H9 (cell line): ENCODE measurements at regions not wholly inside any gene's neighbourhood (a gene's known extent, or its start where the extent isn't known, plus 50 kb on each side); places are given as distances from the start of the nearest gene placed in this dataset.

Source experiments
- DNase-seq: peaks from one replicate; pipeline ENCODE4 v3.0.0-alpha.2; 2017
- H2AFZ ChIP-seq: one replicate; pipeline ENCODE4 v1.6.1; 2013; ENCODE audit warnings: mild to moderate bottlenecking, low read length, control low read depth, moderate library complexity
- H2AK5ac ChIP-seq: 2 replicates; pipeline ENCODE4 v1.6.1; 2013; ENCODE audit warnings: low read length, control low read depth, mixed read lengths; ENCODE audit not compliant: insufficient read length
- H2BK120ac ChIP-seq: one replicate; pipeline ENCODE4 v1.6.1; 2013; ENCODE audit warnings: low read depth, mild to moderate bottlenecking, low read length, control low read depth, inconsistent platforms; ENCODE audit not compliant: poor library complexity, severe bottlenecking
- H2BK12ac ChIP-seq: 2 replicates; pipeline ENCODE4 v1.6.1; 2013; ENCODE audit warnings: low read length, control low read depth, mixed read lengths, low read depth; ENCODE audit not compliant: insufficient read length
- H2BK15ac ChIP-seq: 2 replicates; pipeline ENCODE4 v1.6.1; 2013; ENCODE audit warnings: low read depth, low read length, control low read depth
- H2BK20ac ChIP-seq: one replicate; pipeline ENCODE4 v1.6.1; 2013; ENCODE audit warnings: low read depth, mild to moderate bottlenecking, low read length, control low read depth, inconsistent platforms; ENCODE audit not compliant: poor library complexity, severe bottlenecking
- H2BK5ac ChIP-seq: 2 replicates; pipeline ENCODE4 v1.6.1; 2013; ENCODE audit warnings: low read length, control low read depth, mixed read lengths; ENCODE audit not compliant: insufficient read length
- H3K14ac ChIP-seq: 2 replicates; pipeline ENCODE4 v1.6.1; 2013; ENCODE audit warnings: low read length, control low read depth; ENCODE audit not compliant: insufficient read depth
- H3K18ac ChIP-seq: 2 replicates; pipeline ENCODE4 v1.6.1; 2013; ENCODE audit warnings: low read depth, mild to moderate bottlenecking, mixed read lengths, low read length, control low read depth; ENCODE audit not compliant: insufficient read length
- H3K23ac ChIP-seq: 2 replicates; pipeline ENCODE4 v1.6.1; 2013; ENCODE audit warnings: low read length, control low read depth, mixed read lengths, low read depth; ENCODE audit not compliant: insufficient read length
- H3K23me2 ChIP-seq: 2 replicates; pipeline ENCODE4 v1.6.1; 2013; ENCODE audit warnings: low read depth, mild to moderate bottlenecking, mixed read lengths, low read length, control low read depth; ENCODE audit not compliant: insufficient read length, poor library complexity, severe bottlenecking
- H3K27ac ChIP-seq: 2 replicates; pipeline ENCODE4 v1.5.1; 2013; ENCODE audit warnings: low read length, control low read depth, mixed read lengths, low read depth; ENCODE audit not compliant: insufficient read length
- H3K27me3 ChIP-seq: 2 replicates; pipeline ENCODE4 v1.6.1; 2013; ENCODE audit warnings: low read length, control low read depth, inconsistent platforms; ENCODE audit not compliant: insufficient read depth
- H3K4ac ChIP-seq: 2 replicates; pipeline ENCODE4 v1.6.1; 2013; ENCODE audit warnings: low read depth, mild to moderate bottlenecking, control low read depth, inconsistent platforms, low read length, moderate library complexity
- H3K4me1 ChIP-seq: 2 replicates; pipeline ENCODE4 v1.6.1; 2013; ENCODE audit warnings: low read length, control low read depth, inconsistent platforms; ENCODE audit not compliant: insufficient read depth
- H3K4me2 ChIP-seq: 2 replicates; pipeline ENCODE4 v1.6.1; 2013; ENCODE audit warnings: low read length, control low read depth, mixed read lengths; ENCODE audit not compliant: insufficient read length, insufficient read depth
- H3K56ac ChIP-seq: 2 replicates; pipeline ENCODE4 v1.6.1; 2013; ENCODE audit warnings: low read depth, mild to moderate bottlenecking, mixed read lengths, low read length, control low read depth; ENCODE audit not compliant: insufficient read length
- H3K79me1 ChIP-seq: 2 replicates; pipeline ENCODE4 v1.6.1; 2013; ENCODE audit warnings: low read depth, mild to moderate bottlenecking, moderate library complexity, low read length, control low read depth, inconsistent platforms; ENCODE audit not compliant: insufficient read depth, poor library complexity, severe bottlenecking
- H3K79me2 ChIP-seq: 2 replicates; pipeline ENCODE4 v1.6.1; 2013; ENCODE audit warnings: low read length, control low read depth, inconsistent platforms; ENCODE audit not compliant: insufficient read depth
- H3K9ac ChIP-seq: 2 replicates; pipeline ENCODE4 v1.6.1; 2013; ENCODE audit warnings: low read length, control low read depth, mixed read lengths; ENCODE audit not compliant: insufficient read length; ENCODE audit errors: extremely low read depth
- H3K9me3 ChIP-seq: one replicate; pipeline ENCODE4 v1.6.1; 2013; ENCODE audit warnings: low read depth, low read length, inconsistent platforms; ENCODE audit not compliant: control insufficient read depth
- H3T11ph ChIP-seq: one replicate; pipeline ENCODE4 v1.6.1; 2013; ENCODE audit warnings: mild to moderate bottlenecking, low read length, control low read depth, inconsistent platforms
- H4K20me1 ChIP-seq: one replicate; pipeline ENCODE4 v1.6.1; 2013; ENCODE audit not compliant: control insufficient read depth, insufficient read length, insufficient read depth
- H4K5ac ChIP-seq: 2 replicates; pipeline ENCODE4 v1.6.1; 2013; ENCODE audit warnings: low read depth, mild to moderate bottlenecking, mixed read lengths, low read length, control low read depth; ENCODE audit not compliant: insufficient read length
- H4K8ac ChIP-seq: replicated peaks from 2 replicates; pipeline ENCODE4 v1.6.1; 2013; ENCODE audit warnings: low read length, control low read depth, mixed read lengths, low read depth; ENCODE audit not compliant: insufficient read length
- H4K91ac ChIP-seq: 2 replicates; pipeline ENCODE4 v1.6.1; 2013; ENCODE audit warnings: low read depth, mild to moderate bottlenecking, moderate library complexity, mixed read lengths, low read length, control low read depth; ENCODE audit not compliant: insufficient read length
- H3K27ac Mint-ChIP-seq, 3 experiments: 2 replicates in 2 of 3; 3 replicates in 1 of 3; pipeline ENCODE4 v1.8.0; 2020 to 2021; ENCODE audit warnings: mixed read lengths in 3 of 3, mild to moderate bottlenecking in 1 of 3, moderate library complexity in 1 of 3
- H3K27me3 Mint-ChIP-seq: 2 replicates; pipeline ENCODE4 v1.8.0; 2021; ENCODE audit warnings: low read depth, mild to moderate bottlenecking, moderate library complexity, mixed read lengths
- H3K36me3 Mint-ChIP-seq, 3 experiments: 2 replicates in 2 of 3; 3 replicates in 1 of 3; pipeline ENCODE4 v1.8.0; 2020 to 2021; ENCODE audit warnings: low read depth in 3 of 3, mixed read lengths in 3 of 3; ENCODE audit not compliant: insufficient read depth in 1 of 3
- H3K4me1 Mint-ChIP-seq, 2 experiments: 2 replicates each; pipeline ENCODE4 v1.8.0; 2020; ENCODE audit warnings: mixed read lengths in 2 of 2
- H3K4me3 Mint-ChIP-seq, 2 experiments: 2 replicates in 1 of 2; 3 replicates in 1 of 2; pipeline ENCODE4 v1.8.0; 2020 to 2021; ENCODE audit warnings: mild to moderate bottlenecking in 2 of 2, mixed read lengths in 2 of 2, moderate library complexity in 1 of 2
- H3K9me3 Mint-ChIP-seq, 2 experiments: 2 replicates in 1 of 2; 3 replicates in 1 of 2; pipeline ENCODE4 v1.8.0; 2020; ENCODE audit warnings: mild to moderate bottlenecking in 2 of 2, mixed read lengths in 2 of 2, moderate library complexity in 1 of 2
- WGBS: extraction: QIAGEN DNeasy Blood & Tissue Kit; methylation state at CpG from one replicate; pipeline ENCODE4 v1.1.7; 2013; ENCODE audit warnings: missing lambda C conversion rate, low lambda C conversion rate, mixed read lengths; ENCODE audit not compliant: insufficient read length; ENCODE audit errors: extremely low coverage; 5-methylcytosine and 5-hydroxymethylcytosine counted together
- TF ChIP-seq, protein P1 (sequence below): fragments of 200-600 bp; sonication (generic); conservative IDR thresholded peaks from 3 replicates; pipeline ENCODE4 v1.8.0; 2021; ENCODE audit warnings: antibody characterized with exemption, mild to moderate bottlenecking

DNA sequence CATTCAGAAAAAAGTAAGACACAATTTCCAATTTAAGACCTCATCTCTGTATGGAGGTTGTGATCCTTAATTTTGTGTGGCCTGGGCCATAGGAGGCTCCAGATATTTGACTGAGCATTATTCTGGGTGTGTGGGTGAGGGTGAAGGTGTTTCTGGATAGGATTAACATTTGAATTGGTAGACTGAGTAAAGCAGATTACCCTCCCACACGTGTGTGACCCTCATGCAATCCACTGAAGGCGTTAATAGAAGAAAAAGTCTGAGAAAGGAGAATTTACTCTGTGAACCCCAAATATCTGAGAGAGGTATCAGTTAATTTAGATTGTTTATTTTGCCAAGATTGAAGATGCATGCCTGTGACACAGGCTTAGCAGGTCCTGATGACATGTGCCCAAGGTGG is 328.0 kb upstream of the POT1 start:
- peaks cover 0 to 23% (median 0%) of the 10 kb centered on the region in 3 experiments; a peak in 2 of 7 replicates for H3K36me3 Mint-ChIP-seq
- H3K79me1 ChIP-seq: no peaks in the 10 kb centered on the region
- no peaks in the 10 kb centered on the region for H3K27me3 ChIP-seq
- H2AFZ ChIP-seq: no peak overlapping the region
- peak overlapping the region; percentile 0 to 23; a peak in 2 of 5 replicates for H3K4me3 Mint-ChIP-seq
- no peaks in the 10 kb centered on the region; the same call in 1 of the 2 replicates for H3K79me2 ChIP-seq
- DNase-seq: no peak
- H2BK20ac ChIP-seq: no peak overlapping the region
- TF ChIP-seq, protein P1, sequence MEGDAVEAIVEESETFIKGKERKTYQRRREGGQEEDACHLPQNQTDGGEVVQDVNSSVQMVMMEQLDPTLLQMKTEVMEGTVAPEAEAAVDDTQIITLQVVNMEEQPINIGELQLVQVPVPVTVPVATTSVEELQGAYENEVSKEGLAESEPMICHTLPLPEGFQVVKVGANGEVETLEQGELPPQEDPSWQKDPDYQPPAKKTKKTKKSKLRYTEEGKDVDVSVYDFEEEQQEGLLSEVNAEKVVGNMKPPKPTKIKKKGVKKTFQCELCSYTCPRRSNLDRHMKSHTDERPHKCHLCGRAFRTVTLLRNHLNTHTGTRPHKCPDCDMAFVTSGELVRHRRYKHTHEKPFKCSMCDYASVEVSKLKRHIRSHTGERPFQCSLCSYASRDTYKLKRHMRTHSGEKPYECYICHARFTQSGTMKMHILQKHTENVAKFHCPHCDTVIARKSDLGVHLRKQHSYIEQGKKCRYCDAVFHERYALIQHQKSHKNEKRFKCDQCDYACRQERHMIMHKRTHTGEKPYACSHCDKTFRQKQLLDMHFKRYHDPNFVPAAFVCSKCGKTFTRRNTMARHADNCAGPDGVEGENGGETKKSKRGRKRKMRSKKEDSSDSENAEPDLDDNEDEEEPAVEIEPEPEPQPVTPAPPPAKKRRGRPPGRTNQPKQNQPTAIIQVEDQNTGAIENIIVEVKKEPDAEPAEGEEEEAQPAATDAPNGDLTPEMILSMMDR: no peak
- no peak overlapping the region for H3K9ac ChIP-seq
- no peak overlapping the region for H3T11ph ChIP-seq
- H2BK15ac ChIP-seq: no peak overlapping the region
- no peak overlapping the region for H4K8ac ChIP-seq
- H3K23ac ChIP-seq: no peak overlapping the region
- H3K4me1 Mint-ChIP-seq: peaks cover 38 to 76% of the 10 kb centered on the region in 2 experiments
- no peaks in the 10 kb centered on the region for H3K27me3 Mint-ChIP-seq
- H4K5ac ChIP-seq: no peak overlapping the region
- H3K4me2 ChIP-seq: peak overlapping the region; percentile 10
- no peak overlapping the region for H3K4ac ChIP-seq
- no peak overlapping the region for H3K56ac ChIP-seq
- H2AK5ac ChIP-seq: no peak overlapping the region
- no peak overlapping the region for H3K14ac ChIP-seq
- H4K91ac ChIP-seq: no peak overlapping the region
- no peaks in the 10 kb centered on the region for H4K20me1 ChIP-seq
- no peaks in the 10 kb centered on the region for H3K9me3 ChIP-seq
- H3K9me3 Mint-ChIP-seq: no peaks in the 10 kb centered on the region
- no peaks in the 10 kb centered on the region for H3K23me2 ChIP-seq
- WGBS: no CpG with 5 or more reads among the region's 2 CpGs
- H2BK5ac ChIP-seq: no peak overlapping the region
- peaks cover 3% of the 10 kb centered on the region; the same call in 1 of the 2 replicates for H3K4me1 ChIP-seq
- no peak overlapping the region for H2BK12ac ChIP-seq
- H2BK120ac ChIP-seq: no peak overlapping the region
- H3K27ac Mint-ChIP-seq: peak overlapping the region in 2 of 3 experiments; percentile 50 to 74; a peak in 4 of 7 replicates
- H3K18ac ChIP-seq: no peak overlapping the region
- H3K27ac ChIP-seq: no peak overlapping the region
